Astrocyte (in vitro differentiated cells and primary cell): ENCODE measurements at regions not wholly inside any gene's neighbourhood (a gene's known extent, or its start where the extent isn't known, plus 50 kb on each side); places are given as distances from the start of the nearest gene placed in this dataset.

Experiments used
- CTCF ChIP-seq: IDR thresholded peaks from 2 replicates; pipeline ENCODE4 v1.5.1; 2011; ENCODE audit warnings: low read depth, mild to moderate bottlenecking, inconsistent platforms, low read length, moderate library complexity; ENCODE audit not compliant: insufficient read depth
- EZH2 ChIP-seq: IDR thresholded peaks from 2 replicates; pipeline ENCODE4 v1.6.1; 2012; ENCODE audit warnings: mild to moderate bottlenecking, low read length, inconsistent platforms; ENCODE audit not compliant: insufficient read depth

GRCh38 chr6:6856538-6857523, 250.9 kb upstream of the RREB1 start:
- TF ChIP-seq CTCF (no peak), EZH2 (no peak)
